Activated CD4-positive, alpha-beta memory T cell treated with anti-CD3 and anti-CD28 coated beads for 36 hours (primary cell): ENCODE measurements at regions not wholly inside any gene's neighbourhood (a gene's known extent, or its start where the extent isn't known, plus 50 kb on each side); places are given as distances from the start of the nearest gene placed in this dataset.

ENCODE experiments used
- CTCF ChIA-PET: fragments of 350-600 bp; sonication (Branson Sonifier 250); formaldehyde crosslinking; loops from one replicate; lab custom pipeline; 2021; ENCODE audit warnings: antibody characterized with exemption, inconsistent platforms; lab: Charles Lee
- POLR2A ChIA-PET: fragments of 350-600 bp; sonication (Branson Sonifier 250); formaldehyde crosslinking; loops from one replicate; lab custom pipeline; 2021; ENCODE audit warnings: antibody characterized with exemption; lab: Charles Lee
- DNase-seq: peaks from one replicate; pipeline ENCODE4 v3.0.0-alpha.2; 2020
- H3K27ac Mint-ChIP-seq: one replicate; pipeline ENCODE4 v1.8.0; 2021; ENCODE audit warnings: mixed read lengths
- H3K27me3 Mint-ChIP-seq: one replicate; pipeline ENCODE4 v1.8.0; 2021; ENCODE audit warnings: mixed read lengths
- H3K36me3 Mint-ChIP-seq: one replicate; pipeline ENCODE4 v1.8.0; 2021; ENCODE audit warnings: mixed read lengths
- H3K4me1 Mint-ChIP-seq: one replicate; pipeline ENCODE4 v1.8.0; 2021; ENCODE audit warnings: low read depth, mixed read lengths
- H3K4me3 Mint-ChIP-seq: one replicate; pipeline ENCODE4 v1.8.0; 2021; ENCODE audit warnings: mild to moderate bottlenecking, mixed read lengths
- H3K9me3 Mint-ChIP-seq: one replicate; pipeline ENCODE4 v1.8.0; 2021; ENCODE audit warnings: mixed read lengths
- intact Hi-C: fragments of 100-400 bp; cut with micrococcal nuclease; formaldehyde crosslinking; loops from one replicate; pipeline ENCODE4 v1.15.1; 2023

DNA sequence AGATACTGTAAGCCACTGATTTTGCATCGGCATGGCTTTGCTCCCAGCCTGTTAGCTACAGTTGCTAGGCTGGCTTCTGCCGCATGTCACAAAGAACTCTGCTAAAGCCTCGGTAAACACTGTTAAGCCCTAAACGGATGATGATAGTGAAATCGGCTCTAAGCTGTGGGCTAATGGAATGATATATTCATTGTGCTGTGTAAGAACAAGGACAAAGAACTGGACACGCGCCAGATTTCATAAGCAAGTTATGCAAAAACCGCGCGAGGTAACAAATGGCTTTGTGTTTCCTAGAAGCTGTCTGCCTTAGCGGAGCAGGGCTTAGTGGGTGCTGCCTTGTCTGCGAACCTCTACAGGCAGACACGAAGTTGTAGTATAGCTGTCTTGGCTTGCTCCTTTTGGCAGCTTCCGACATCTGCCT lies 331.3 kb upstream of the COBL start:
- no peaks in the 10 kb centered on the region for H3K36me3 Mint-ChIP-seq
- intact Hi-C loops = no loop called here
- DNase-seq = no peak
- H3K27ac Mint-ChIP-seq = no peak overlapping the region
- H3K4me1 Mint-ChIP-seq = no peaks in the 10 kb centered on the region
- H3K4me3 Mint-ChIP-seq = no peak overlapping the region
- POLR2A ChIA-PET = no interaction called here
- CTCF ChIA-PET = no interaction called here
- H3K27me3 Mint-ChIP-seq = no peaks in the 10 kb centered on the region
- peaks cover 2% of the 10 kb centered on the region for H3K9me3 Mint-ChIP-seq

DNA sequence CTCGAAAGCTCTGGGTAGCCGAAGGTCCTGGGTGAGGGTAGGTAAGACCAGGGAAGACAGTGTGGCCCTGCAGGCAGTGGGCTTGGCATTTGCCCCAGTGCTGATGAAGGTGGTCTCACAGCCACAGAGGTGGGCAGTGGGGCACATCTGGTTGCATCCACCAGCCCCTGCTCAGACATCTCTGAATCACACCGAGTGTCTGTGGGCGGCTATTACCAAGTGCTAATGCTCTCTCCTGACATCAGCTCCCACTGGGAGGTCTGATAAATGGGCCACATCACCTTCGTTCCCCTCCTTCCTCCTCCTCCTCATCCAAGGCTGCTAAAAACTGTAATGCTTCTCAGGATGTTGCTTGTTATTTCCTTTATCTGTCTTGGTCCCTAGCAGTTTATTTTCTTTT lies 330.9 kb upstream of the COBL start:
- Mint-ChIP-seq H3K27ac (no peak overlapping the region), H3K9me3 (peaks cover 2% of the 10 kb centered on the region), H3K4me1 (no peaks in the 10 kb centered on the region), H3K4me3 (no peak overlapping the region), H3K36me3 (no peaks in the 10 kb centered on the region), H3K27me3 (no peaks in the 10 kb centered on the region)
- CTCF ChIA-PET = no interaction called here
- POLR2A ChIA-PET = no interaction called here
- intact Hi-C loops = no loop called here
- DNase-seq = no peak

DNA sequence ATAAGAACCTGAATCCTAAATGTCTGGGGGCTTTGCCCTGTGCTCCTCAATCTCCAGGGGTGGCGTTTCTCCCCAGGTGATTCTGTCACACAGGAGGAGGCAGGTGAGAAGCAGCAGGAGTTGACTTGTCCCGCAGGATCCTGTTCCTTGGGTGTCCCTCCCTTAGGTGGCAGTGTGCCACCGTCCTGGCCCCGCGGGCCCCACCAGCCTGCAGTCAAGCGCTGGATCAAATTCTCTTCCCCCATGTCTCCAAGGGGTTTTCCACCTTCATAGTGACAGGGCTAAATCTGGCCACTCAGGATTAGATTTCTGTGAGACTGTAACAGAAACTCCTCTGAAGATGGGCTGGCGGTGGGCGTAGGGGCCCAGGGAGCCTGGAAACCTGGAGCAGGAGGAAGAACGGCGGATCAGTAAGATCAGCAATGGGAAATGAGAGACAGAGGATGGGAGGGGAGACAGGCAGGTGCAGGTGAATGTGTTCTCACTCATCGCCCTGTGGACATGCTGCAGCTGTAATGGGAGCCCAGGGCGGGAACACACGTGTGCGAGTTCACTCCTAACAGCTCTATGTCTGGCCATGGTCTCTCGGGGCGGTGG lies 329.2 kb upstream of the COBL start:
- H3K9me3 Mint-ChIP-seq = peaks cover 2% of the 10 kb centered on the region
- POLR2A ChIA-PET = no interaction called here
- no peak overlapping the region for H3K27ac Mint-ChIP-seq
- H3K27me3 Mint-ChIP-seq = no peaks in the 10 kb centered on the region
- H3K36me3 Mint-ChIP-seq = no peaks in the 10 kb centered on the region
- no peak overlapping the region for H3K4me3 Mint-ChIP-seq
- intact Hi-C loops = no loop called here
- DNase-seq = no peak
- CTCF ChIA-PET = no interaction called here
- H3K4me1 Mint-ChIP-seq = no peaks in the 10 kb centered on the region

DNA sequence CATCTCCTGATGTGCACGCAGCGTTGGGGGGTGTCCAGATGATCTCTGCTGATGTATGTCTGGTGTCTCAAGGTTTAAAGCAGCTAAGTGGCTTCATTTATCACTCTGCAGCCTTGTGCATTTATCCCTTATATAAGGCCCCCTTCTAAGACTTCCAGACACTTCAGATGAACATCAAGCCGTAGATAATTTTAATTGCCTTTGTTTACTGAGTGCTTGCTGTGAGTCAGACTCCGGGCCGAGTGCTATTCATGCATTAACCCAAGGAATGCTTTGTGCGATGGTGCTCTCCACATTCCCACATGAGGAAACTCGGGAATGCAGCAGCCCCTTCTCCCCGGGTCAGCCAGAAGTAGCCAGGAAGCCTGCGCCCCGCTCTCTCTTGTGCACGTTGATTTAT lies 328.6 kb upstream of the COBL start:
- no peaks in the 10 kb centered on the region for H3K4me1 Mint-ChIP-seq
- peaks cover 2% of the 10 kb centered on the region for H3K9me3 Mint-ChIP-seq
- ChIA-PET CTCF (no interaction called here), POLR2A (no interaction called here)
- H3K4me3 Mint-ChIP-seq = no peak overlapping the region
- H3K36me3 Mint-ChIP-seq = no peaks in the 10 kb centered on the region
- intact Hi-C loops = no loop called here
- no peak for DNase-seq
- H3K27ac Mint-ChIP-seq = no peak overlapping the region
- H3K27me3 Mint-ChIP-seq = no peaks in the 10 kb centered on the region

DNA sequence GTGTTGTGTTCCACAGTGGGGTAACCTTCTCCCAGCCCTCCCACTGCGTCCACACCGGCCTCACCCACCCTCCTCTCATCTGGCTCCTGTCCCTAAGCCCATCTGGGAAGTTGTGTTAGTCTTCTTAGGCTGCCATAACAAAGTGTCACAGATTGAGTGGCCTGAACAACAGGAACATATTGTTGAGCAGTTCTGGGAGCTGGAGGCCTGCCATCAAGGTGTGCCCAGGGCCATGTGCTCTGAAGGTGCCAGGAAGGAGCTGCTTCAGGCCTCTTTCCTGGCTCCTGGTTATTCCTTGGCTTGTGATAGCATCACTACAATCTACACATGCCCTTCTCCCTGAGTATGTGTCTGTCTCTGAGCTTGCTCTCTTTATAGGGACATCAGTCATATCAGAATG lies 327.6 kb upstream of the COBL start:
- intact Hi-C loops = no loop called here
- Mint-ChIP-seq H3K27me3 (no peaks in the 10 kb centered on the region), H3K4me3 (no peak overlapping the region), H3K9me3 (peaks cover 2% of the 10 kb centered on the region), H3K36me3 (no peaks in the 10 kb centered on the region), H3K4me1 (no peaks in the 10 kb centered on the region), H3K27ac (no peak overlapping the region)
- CTCF ChIA-PET = no interaction called here
- no peak for DNase-seq
- POLR2A ChIA-PET = no interaction called here

DNA sequence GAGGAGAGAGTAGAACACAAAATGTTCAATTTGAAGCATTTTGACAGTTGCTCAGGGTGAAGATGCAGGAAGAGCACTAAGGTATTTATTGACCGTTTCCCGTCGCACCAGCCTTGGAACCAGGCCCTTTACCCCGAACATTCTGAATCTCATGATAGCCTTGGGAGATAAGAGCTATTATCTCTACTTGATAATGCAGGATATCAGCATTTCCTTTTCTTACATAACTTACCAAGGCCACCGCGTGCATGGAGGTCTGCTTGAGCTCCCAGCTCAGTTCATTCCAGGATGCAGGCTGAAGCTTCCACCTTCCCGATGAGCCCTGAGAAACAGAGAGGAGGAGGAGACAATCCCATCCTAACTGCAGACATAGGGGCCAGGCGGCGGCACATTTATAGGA lies 324.2 kb upstream of the COBL start:
- Mint-ChIP-seq H3K27me3 (no peaks in the 10 kb centered on the region), H3K4me3 (no peak overlapping the region), H3K27ac (no peak overlapping the region), H3K9me3 (peaks cover 2% of the 10 kb centered on the region), H3K4me1 (no peaks in the 10 kb centered on the region), H3K36me3 (no peaks in the 10 kb centered on the region)
- ChIA-PET CTCF (no interaction called here), POLR2A (no interaction called here)
- intact Hi-C loops = no loop called here
- no peak for DNase-seq

DNA sequence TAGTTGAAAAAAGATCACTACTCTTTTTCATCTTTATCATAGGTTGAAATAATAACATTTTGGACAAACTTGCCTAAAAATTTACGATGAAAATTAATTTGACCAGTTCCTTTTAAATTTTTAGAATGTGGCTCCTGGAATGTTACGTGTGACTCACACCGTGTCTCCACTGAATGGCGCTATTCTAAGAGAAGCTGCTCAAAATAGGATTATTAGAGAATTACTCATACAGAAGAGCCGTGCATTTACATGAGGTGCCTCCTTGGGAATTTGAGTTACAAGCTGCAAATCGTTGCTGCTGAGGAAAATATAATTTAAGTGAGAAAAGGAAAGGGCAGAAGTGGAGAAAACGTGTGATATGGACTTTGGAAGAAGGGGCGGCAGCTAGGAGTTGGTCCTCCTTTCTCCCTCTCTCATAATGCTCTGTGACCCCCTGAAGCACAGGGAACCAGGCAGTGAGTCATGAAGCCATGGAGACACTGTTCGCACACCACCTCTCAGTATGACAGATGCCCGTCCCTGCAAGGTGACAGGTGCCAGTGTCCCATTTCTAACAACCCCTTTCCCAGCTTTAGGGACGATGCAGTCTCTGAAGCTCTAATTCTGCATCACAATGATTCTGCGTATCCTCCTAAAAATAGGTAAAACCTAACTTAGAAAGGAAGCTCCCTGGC lies 323.2 kb upstream of the COBL start:
- intact Hi-C loops = no loop called here
- POLR2A ChIA-PET = no interaction called here
- Mint-ChIP-seq H3K27me3 (no peaks in the 10 kb centered on the region), H3K9me3 (peaks cover 2% of the 10 kb centered on the region), H3K4me1 (no peaks in the 10 kb centered on the region), H3K4me3 (no peak overlapping the region), H3K27ac (no peak overlapping the region), H3K36me3 (no peaks in the 10 kb centered on the region)
- DNase-seq = no peak
- CTCF ChIA-PET = no interaction called here

DNA sequence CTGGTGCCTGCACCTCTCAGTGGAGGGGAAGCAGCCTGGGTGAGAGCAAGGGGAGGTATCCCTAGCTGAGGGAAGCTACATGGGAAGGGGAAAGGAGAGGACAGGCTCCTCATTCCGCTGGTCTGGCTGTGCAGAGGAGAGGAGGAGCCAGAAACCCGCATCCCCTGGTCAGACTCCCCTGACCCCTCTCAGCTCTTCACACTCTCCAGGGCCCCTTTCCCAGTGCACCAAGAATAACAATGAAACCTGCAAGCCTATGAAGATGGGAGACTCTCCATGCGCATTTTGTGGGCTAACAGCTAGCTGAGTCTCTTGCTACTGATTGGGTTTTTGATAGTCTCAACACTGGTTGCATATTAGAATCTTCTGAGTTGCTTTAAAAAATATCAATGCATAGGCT lies 319.9 kb upstream of the COBL start:
- H3K4me1 Mint-ChIP-seq = no peaks in the 10 kb centered on the region
- intact Hi-C loops = no loop called here
- POLR2A ChIA-PET = no interaction called here
- peaks cover 4% of the 10 kb centered on the region for H3K9me3 Mint-ChIP-seq
- DNase-seq = no peak
- no peak overlapping the region for H3K27ac Mint-ChIP-seq
- H3K4me3 Mint-ChIP-seq = no peak overlapping the region
- no peaks in the 10 kb centered on the region for H3K27me3 Mint-ChIP-seq
- H3K36me3 Mint-ChIP-seq = no peaks in the 10 kb centered on the region
- CTCF ChIA-PET = no interaction called here

DNA sequence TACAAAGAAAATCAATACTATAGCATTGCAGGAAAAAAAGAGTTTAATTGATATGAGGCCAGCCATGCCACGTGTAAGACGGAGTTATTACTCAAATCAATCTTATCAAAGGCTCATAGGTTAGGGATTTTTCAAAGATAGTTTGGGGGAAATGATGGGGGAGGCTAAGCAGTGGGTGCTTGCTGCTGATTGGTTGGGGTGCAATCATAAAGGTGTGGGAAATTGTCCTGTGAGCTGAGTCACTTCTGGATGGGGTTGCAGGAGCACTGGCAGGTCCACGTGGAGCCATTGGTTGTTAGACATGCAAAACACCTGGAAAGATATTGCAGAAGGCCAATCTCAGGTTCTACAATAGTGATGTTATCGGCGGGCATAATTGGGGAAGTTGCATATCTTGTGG lies 319.2 kb upstream of the COBL start:
- Mint-ChIP-seq H3K9me3 (peaks cover 4% of the 10 kb centered on the region), H3K36me3 (no peaks in the 10 kb centered on the region), H3K4me3 (no peak overlapping the region), H3K27me3 (no peaks in the 10 kb centered on the region), H3K4me1 (no peaks in the 10 kb centered on the region), H3K27ac (no peak overlapping the region)
- no peak for DNase-seq
- intact Hi-C loops = no loop called here
- CTCF ChIA-PET = no interaction called here
- POLR2A ChIA-PET = no interaction called here

DNA sequence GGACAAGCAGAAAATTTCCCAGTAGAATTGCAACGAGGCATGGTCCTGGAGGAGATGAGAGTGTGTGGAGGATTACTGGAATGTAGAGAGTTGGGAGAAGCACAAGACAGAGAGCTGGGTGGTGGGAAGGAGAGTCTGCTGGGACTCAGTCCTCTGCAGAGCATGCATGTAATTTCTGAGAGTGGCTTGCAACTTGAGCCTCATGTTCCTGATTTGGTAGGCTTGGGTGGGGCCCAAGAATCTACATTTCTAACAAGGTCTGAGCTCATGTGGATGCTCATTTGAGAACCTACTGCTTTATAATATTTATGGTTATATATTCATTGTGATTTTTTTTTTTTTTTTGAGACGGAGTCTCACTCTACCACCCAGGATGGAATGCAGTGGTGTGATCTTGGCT lies 317.9 kb upstream of the COBL start:
- ChIA-PET POLR2A (no interaction called here), CTCF (no interaction called here)
- Mint-ChIP-seq H3K9me3 (peaks cover 4% of the 10 kb centered on the region), H3K36me3 (no peaks in the 10 kb centered on the region), H3K27me3 (no peaks in the 10 kb centered on the region), H3K4me3 (no peak overlapping the region), H3K4me1 (no peaks in the 10 kb centered on the region), H3K27ac (no peak overlapping the region)
- intact Hi-C loops = no loop called here
- no peak for DNase-seq

DNA sequence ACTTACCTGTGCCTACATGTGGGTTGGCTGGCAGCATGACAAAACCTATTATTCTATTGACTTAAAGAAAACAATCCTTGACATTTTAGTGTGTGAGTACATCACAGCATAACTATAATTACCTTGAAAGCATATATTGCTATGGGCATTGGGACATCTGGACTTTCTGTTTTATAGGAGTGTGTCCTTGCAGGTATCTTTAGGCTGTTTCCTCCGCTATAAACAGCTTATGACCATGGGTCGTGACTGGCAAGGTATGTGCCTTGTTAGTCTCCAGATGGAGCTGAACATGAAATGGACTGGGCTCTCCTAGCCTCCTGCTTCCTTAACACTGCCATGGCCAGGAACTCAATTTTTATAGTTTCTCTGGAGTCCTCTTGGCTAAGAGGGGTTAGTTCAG lies 317.4 kb upstream of the COBL start:
- H3K4me1 Mint-ChIP-seq = no peaks in the 10 kb centered on the region
- no peaks in the 10 kb centered on the region for H3K36me3 Mint-ChIP-seq
- POLR2A ChIA-PET = no interaction called here
- CTCF ChIA-PET = no interaction called here
- H3K4me3 Mint-ChIP-seq = no peak overlapping the region
- intact Hi-C loops = no loop called here
- DNase-seq = no peak
- peaks cover 4% of the 10 kb centered on the region for H3K9me3 Mint-ChIP-seq
- H3K27me3 Mint-ChIP-seq = no peaks in the 10 kb centered on the region
- H3K27ac Mint-ChIP-seq = no peak overlapping the region

DNA sequence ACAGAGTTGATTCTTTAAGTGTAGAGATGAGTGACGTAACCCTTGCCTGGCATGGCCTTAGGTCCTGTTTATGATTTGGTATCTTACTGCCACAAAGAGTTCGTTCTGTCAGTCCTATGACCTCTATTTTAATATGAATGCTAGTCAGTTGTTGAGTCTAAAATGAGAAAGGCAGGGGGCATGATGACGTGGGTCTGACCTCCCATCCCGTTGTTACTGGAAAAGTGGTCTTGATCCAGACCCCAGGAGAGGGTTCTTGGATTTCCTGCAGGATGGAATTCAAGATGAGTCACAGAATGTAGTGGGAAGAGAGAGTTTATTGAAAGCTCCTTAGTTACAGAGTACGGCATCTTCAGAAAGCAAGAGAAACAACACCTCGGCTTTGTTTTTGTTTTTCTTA lies 317.0 kb upstream of the COBL start:
- peaks cover 4% of the 10 kb centered on the region for H3K9me3 Mint-ChIP-seq
- no peak overlapping the region for H3K27ac Mint-ChIP-seq
- intact Hi-C loops = no loop called here
- H3K4me3 Mint-ChIP-seq = no peak overlapping the region
- DNase-seq = no peak
- ChIA-PET POLR2A (no interaction called here), CTCF (no interaction called here)
- H3K36me3 Mint-ChIP-seq = no peaks in the 10 kb centered on the region
- no peaks in the 10 kb centered on the region for H3K27me3 Mint-ChIP-seq
- H3K4me1 Mint-ChIP-seq = no peaks in the 10 kb centered on the region

DNA sequence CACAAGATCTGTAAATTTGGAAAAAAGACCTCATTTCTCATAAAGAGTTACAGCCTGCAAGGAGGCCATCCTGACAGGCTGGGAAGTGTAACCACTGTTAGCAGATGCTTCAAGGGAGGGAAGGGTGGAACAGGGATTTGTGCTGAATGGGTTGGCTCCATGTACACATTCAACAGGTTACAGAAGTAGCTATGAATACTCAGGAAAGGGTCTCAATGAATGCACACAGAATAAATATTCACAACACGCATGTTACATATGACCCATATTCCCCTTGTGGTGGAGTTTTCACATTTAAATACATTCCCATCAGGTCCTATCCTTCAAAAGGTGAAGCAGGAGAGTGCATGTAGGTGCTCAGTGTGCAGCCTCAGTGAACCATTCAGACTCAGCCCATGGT lies 316.4 kb upstream of the COBL start:
- DNase-seq = no peak
- H3K36me3 Mint-ChIP-seq = no peaks in the 10 kb centered on the region
- CTCF ChIA-PET = no interaction called here
- H3K4me1 Mint-ChIP-seq = no peaks in the 10 kb centered on the region
- no peak overlapping the region for H3K27ac Mint-ChIP-seq
- peaks cover 4% of the 10 kb centered on the region for H3K9me3 Mint-ChIP-seq
- no peaks in the 10 kb centered on the region for H3K27me3 Mint-ChIP-seq
- intact Hi-C loops = no loop called here
- no peak overlapping the region for H3K4me3 Mint-ChIP-seq
- POLR2A ChIA-PET = no interaction called here
